HUES48 (cell line): ENCODE measurements at regions not wholly inside any gene's neighbourhood (a gene's known extent, or its start where the extent isn't known, plus 50 kb on each side); places are given as distances from the start of the nearest gene placed in this dataset.

ENCODE experiments used
- H3K27ac ChIP-seq: one replicate; pipeline ENCODE4 v1.7.0; 2013; ENCODE audit warnings: low read depth, low read length, inconsistent platforms
- H3K27me3 ChIP-seq: 2 replicates; pipeline ENCODE4 v1.6.1; 2013; ENCODE audit warnings: mild to moderate bottlenecking, low read length; ENCODE audit not compliant: control insufficient read depth, insufficient read depth
- H3K36me3 ChIP-seq: 2 replicates; pipeline ENCODE4 v1.6.1; 2013; ENCODE audit warnings: low read length; ENCODE audit not compliant: control insufficient read depth, insufficient read depth
- H3K4me1 ChIP-seq: 2 replicates; pipeline ENCODE4 v1.6.1; 2013; ENCODE audit warnings: mild to moderate bottlenecking, low read length; ENCODE audit not compliant: control insufficient read depth, insufficient read depth
- H3K4me3 ChIP-seq: 2 replicates; pipeline ENCODE4 v1.5.1; 2013; ENCODE audit warnings: mild to moderate bottlenecking, low read depth, low read length
- H3K9ac ChIP-seq: 2 replicates; pipeline ENCODE4 v1.6.1; 2013; ENCODE audit warnings: mild to moderate bottlenecking, low read depth, low read length, moderate library complexity
- H3K9me3 ChIP-seq: 2 replicates; pipeline ENCODE4 v1.6.1; 2013; ENCODE audit warnings: low read length; ENCODE audit not compliant: control insufficient read depth, insufficient read depth

DNA sequence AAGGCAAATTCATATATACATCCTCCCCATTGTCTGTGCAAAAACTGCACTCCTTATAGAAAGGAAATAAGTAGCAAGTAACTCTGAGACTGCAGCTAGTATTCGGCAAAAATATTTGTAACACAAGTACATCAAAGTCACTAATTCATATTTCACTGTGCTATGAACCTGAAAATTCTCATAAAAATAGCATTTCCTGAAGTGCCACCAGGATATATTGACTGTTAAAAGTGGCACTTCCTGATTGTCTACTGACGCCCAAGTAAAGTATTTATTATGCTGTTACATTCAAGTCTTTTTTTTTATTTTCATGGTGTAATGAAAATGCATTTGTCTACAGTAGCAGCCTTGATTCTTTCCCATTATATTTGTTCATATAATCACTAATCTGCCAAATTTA, 673.8 kb downstream of the PTPRC start:
- no peak overlapping the region for H3K4me3 ChIP-seq
- no peaks in the 10 kb centered on the region for H3K27me3 ChIP-seq
- H3K9ac ChIP-seq, result no peak overlapping the region
- no peak overlapping the region for H3K27ac ChIP-seq
- H3K4me1 ChIP-seq, result peaks cover 26% of the 10 kb centered on the region
- no peaks in the 10 kb centered on the region for H3K9me3 ChIP-seq
- H3K36me3 ChIP-seq, result no peaks in the 10 kb centered on the region

DNA sequence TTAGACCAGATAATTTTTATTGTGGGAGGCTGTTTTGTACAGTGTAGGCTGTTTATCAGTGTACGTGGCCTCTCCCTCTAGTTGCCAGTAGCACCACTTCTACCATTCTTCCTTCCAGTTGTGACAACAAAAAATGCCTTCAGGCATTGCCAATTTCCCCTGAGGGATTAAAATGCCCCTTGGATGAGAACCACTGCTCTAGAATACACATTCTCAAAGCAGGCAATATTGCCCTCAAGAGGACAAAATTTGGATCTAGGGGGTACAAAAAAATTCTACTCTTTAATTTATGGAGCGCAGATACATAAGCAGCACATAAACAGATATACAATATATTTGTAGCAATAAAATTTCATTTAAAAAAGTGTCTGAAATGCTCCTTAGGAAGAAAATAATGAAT, 674.6 kb downstream of the PTPRC start:
- Histone ChIP-seq H3K27ac (no peak overlapping the region), H3K4me3 (no peak overlapping the region), H3K4me1 (peaks cover 26% of the 10 kb centered on the region), H3K27me3 (no peaks in the 10 kb centered on the region), H3K9ac (no peak overlapping the region), H3K36me3 (no peaks in the 10 kb centered on the region), H3K9me3 (no peaks in the 10 kb centered on the region)

DNA sequence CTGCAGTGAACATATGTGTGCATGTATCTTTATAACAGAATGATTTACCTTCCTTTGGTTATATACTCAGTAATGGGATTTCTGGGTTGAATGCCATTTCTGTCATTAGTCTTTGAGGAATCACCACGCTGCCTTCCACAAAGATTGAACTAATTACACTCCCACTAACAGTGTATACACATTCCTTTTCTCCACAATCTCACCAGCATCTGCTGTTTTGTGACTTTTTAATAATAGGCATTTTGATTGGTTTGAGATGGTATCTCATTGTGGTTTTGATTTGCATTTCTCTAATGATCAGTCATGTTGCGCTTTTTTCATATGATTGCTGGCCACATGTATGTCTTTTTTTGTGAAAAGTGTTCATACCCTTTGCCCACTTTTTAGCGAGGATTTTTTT, 680.5 kb downstream of the PTPRC start:
- Histone ChIP-seq H3K36me3 (no peaks in the 10 kb centered on the region), H3K9me3 (no peaks in the 10 kb centered on the region), H3K27ac (no peak overlapping the region), H3K4me3 (no peak overlapping the region), H3K9ac (no peak overlapping the region), H3K27me3 (no peaks in the 10 kb centered on the region), H3K4me1 (peaks cover 6% of the 10 kb centered on the region; the same call in 1 of the 2 replicates)

DNA sequence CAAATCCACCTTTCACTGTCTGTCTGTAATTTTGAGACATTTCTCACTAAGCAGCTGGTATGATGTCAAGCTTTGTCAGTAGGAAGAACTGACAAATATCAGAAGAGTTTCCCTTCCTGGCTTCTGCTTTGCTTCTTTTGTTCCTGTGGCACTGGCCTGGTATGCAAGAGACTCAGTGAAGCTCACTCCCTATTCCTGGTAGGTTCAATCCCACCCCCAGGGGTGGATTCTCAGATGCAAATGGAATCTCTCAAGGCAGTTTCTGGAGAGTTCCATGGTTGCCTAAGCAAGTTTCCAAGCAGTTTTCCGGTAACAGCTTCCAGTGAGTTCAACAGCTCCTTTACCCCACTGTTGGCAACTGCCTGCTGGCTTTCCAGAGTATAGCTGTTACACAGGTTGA, 683.4 kb downstream of the PTPRC start:
- Histone ChIP-seq H3K36me3 (no peaks in the 10 kb centered on the region), H3K27ac (no peak overlapping the region), H3K9ac (no peak overlapping the region), H3K4me3 (no peak overlapping the region), H3K27me3 (no peaks in the 10 kb centered on the region), H3K9me3 (no peaks in the 10 kb centered on the region; the same call in 1 of the 2 replicates), H3K4me1 (peaks cover 6% of the 10 kb centered on the region; the same call in 1 of the 2 replicates)

DNA sequence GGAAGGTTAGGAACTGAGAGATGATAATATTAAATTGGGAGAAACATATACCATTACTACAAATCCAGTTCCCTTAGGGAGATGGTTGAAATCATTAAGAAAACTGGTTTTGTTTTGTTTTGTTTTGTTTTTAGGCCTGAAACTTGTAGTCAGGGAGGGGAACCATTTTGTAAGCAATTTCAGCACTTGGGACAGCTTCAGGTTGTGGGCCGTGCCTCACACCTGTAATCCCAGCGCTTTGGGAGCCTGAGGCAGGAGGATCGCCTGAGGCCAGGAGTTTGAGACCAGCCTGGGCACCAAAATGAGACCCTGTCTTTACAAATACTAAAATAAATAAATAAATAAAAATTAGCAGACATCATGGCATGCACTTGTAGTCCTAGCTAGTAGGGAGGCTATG, 694.3 kb upstream of the NR5A2 start:
- H3K27me3 ChIP-seq, result no peaks in the 10 kb centered on the region
- H3K9me3 ChIP-seq, result no peaks in the 10 kb centered on the region
- H3K9ac ChIP-seq, result no peak overlapping the region
- H3K4me3 ChIP-seq, result no peak overlapping the region
- H3K36me3 ChIP-seq, result no peaks in the 10 kb centered on the region
- no peak overlapping the region for H3K27ac ChIP-seq
- H3K4me1 ChIP-seq, result no peaks in the 10 kb centered on the region

DNA sequence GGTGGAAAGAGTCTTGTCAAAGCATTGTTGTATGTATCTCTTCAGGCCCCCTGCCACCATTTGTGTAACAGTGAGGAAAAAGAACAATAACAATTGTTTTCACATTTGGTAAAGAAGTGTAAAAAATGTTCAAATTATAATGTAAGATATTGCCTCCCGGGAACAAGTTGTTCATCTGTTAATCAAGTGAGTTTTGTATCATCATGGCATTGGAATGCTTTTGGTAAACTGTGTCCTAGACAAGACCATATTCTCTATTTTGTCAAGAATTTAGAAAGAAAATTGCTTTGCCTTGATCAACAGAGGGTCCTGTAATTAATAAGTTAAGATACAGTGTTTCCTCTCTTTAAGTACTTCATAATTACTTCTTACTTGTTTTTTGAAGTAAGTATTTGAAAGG, 692.0 kb upstream of the NR5A2 start:
- Histone ChIP-seq H3K27me3 (no peaks in the 10 kb centered on the region), H3K4me3 (no peak overlapping the region), H3K27ac (no peak overlapping the region), H3K4me1 (no peaks in the 10 kb centered on the region), H3K9me3 (no peaks in the 10 kb centered on the region), H3K36me3 (no peaks in the 10 kb centered on the region), H3K9ac (no peak overlapping the region)

DNA sequence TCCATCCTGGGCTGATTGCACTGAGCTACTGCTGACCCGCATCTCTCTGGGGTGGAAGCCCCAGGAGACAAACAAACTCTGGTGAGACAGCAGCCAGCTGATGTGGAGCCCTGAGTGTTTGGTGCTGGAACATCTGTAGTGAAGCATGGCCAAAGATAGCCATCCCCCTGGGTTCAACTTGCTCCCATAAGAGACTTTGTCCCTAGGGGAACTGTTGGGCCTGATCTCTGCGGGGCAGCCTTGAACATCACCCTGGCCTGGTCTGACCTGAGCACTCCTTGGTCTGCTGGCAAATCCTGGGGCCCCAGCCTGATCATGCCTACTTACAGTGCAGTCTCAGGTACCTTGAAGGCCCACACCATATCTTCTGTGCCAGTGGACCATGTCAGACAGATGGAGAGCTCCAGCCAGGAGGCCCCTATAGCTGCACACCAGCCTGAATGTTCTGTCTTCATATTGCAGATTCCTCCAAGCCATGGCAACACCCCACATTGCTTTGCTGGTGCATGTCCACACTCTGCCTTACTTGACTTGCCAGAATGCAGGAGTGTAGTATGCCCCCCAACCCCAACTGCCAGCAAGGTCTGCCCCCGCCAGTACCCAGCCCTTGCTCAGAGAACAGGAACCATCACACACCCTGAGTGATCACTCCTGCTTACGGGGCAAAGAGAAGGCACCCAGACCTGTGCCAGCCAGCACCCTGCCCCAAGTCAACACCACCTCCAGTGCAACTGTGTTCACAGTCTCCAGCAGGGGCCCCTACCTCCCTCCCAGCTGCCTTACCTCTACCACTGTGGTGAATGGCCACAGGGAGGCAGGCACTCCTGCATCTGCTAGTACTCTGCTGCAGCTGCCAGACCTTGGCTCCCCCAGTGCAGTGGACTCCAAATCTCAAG, 690.5 kb upstream of the NR5A2 start:
- Histone ChIP-seq H3K4me1 (no peaks in the 10 kb centered on the region), H3K4me3 (no peak overlapping the region), H3K9me3 (no peaks in the 10 kb centered on the region), H3K27me3 (no peaks in the 10 kb centered on the region), H3K27ac (no peak overlapping the region), H3K9ac (no peak overlapping the region), H3K36me3 (no peaks in the 10 kb centered on the region)

DNA sequence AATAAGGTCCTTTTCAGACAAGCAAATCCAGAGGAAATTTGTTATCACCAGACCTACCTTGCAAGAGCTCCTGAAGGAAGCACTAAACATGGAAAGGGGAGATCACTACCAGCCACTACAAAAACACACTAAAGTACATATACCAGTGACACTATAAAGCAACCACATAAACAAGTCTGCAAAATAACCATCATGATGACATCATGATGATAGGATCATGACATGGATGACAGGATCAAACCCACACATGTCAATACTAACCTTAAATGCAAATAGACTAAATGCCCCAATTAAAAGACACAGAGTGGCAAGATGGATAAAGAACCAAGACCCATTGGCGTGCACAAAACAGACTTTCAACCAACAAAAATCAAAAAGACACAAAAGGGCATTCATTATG, 688.8 kb upstream of the NR5A2 start:
- H3K9me3 ChIP-seq, result no peaks in the 10 kb centered on the region
- no peak overlapping the region for H3K4me3 ChIP-seq
- no peaks in the 10 kb centered on the region for H3K36me3 ChIP-seq
- H3K9ac ChIP-seq, result no peak overlapping the region
- no peak overlapping the region for H3K27ac ChIP-seq
- H3K4me1 ChIP-seq, result no peaks in the 10 kb centered on the region
- H3K27me3 ChIP-seq, result no peaks in the 10 kb centered on the region

DNA sequence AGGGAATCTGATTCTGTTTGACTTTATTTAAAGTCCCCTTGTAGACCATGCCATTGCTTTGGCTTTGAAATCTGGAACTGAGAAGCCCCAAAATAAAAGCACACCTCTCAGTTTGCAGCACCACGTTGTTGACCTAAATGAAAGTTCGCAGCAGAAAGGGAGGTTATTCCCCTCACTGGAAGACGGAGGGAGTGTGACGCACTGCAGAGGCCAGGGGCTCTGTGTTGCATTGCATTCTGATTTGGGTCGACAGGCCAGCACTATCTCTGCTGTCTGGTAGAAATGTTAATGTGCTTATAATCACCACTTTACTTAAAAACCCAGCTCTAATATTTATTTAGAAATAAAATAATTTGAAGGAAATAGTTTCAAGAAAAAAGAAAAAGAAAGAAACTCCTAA, 675.2 kb upstream of the NR5A2 start:
- Histone ChIP-seq H3K36me3 (no peaks in the 10 kb centered on the region), H3K4me3 (no peak overlapping the region), H3K27ac (no peak overlapping the region), H3K9me3 (no peaks in the 10 kb centered on the region), H3K4me1 (no peaks in the 10 kb centered on the region), H3K27me3 (no peaks in the 10 kb centered on the region), H3K9ac (no peak overlapping the region)

DNA sequence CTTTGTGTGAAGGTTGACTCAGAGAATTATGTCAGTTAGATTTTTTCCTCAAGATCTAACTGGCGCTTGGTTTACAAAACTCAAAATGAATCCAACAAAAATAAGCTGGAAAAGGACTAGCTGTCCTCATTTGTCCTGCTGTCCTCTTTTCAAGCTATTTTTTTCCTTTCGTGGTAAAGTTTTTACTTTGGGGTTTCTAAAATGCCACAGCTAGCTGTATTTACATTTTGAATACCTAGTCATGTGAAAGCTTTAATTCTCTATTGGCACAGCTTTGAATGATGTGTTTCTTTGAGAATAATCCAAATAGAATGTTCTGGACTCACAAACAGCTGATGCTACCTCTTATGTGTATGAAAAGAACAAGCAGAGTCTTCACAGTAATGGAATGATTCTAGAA, 673.6 kb upstream of the NR5A2 start:
- H3K9me3 ChIP-seq, result no peaks in the 10 kb centered on the region
- no peak overlapping the region for H3K9ac ChIP-seq
- no peak overlapping the region for H3K4me3 ChIP-seq
- H3K4me1 ChIP-seq, result no peaks in the 10 kb centered on the region
- no peaks in the 10 kb centered on the region for H3K27me3 ChIP-seq
- no peak overlapping the region for H3K27ac ChIP-seq
- no peaks in the 10 kb centered on the region for H3K36me3 ChIP-seq

DNA sequence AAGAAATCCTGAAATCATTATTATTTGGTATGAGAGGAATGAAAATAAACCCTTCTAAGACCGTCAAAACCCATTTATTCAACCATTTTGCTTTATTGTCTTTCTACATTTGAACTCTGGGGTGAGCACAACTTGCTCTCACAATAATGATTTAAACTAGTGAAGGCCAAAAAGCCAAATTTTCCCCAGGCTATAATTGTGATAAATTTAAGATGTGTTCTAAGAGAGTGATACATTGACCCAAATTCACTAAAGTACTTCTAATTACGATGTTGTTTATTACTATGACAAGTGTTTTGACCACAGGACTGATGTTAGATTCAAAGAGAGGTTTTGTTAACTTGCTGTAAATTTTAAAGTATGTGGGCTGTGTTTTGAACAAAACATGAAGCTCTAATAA, 670.9 kb upstream of the NR5A2 start:
- Histone ChIP-seq H3K27ac (no peak overlapping the region), H3K4me3 (no peak overlapping the region)

More for the DNA sequence above, 670.9 kb upstream of the NR5A2 start:
- H3K27me3 ChIP-seq, result no peaks in the 10 kb centered on the region
- H3K4me1 ChIP-seq, result no peaks in the 10 kb centered on the region
- no peaks in the 10 kb centered on the region for H3K36me3 ChIP-seq
- H3K9ac ChIP-seq, result no peak overlapping the region
- no peaks in the 10 kb centered on the region for H3K9me3 ChIP-seq
